Stomach (tissue), 4 donors: ENCODE measurements at regions not wholly inside any gene's neighbourhood (a gene's known extent, or its start where the extent isn't known, plus 50 kb on each side); places are given as distances from the start of the nearest gene placed in this dataset.

ENCODE experiments used
- POLR2A ChIP-seq, 4 donors: fragments of 450-650 bp; IDR thresholded peaks; one replicate each; pipeline ENCODE4 v1.6.1; 2016; ENCODE audit warnings: antibody characterized with exemption in 4 of 4, control low read depth in 2 of 4, mild to moderate bottlenecking in 1 of 4, moderate library complexity in 1 of 4
- POLR2AphosphoS5 ChIP-seq, 3 donors: sonication (generic); formaldehyde crosslinking; IDR thresholded peaks; one replicate each; pipeline ENCODE4 v1.6.1; 2016; ENCODE audit warnings: antibody characterized with exemption in 3 of 3
- TF ChIP-seq, protein P1 (sequence below), 7 experiments: fragments of 450-650 bp in 4 of 7; fragments of 200-600 bp in 3 of 7; sonication (generic) in 3 of 7; IDR thresholded peaks; one replicate each; pipeline ENCODE4 v1.5.1; 2016 to 2019; ENCODE audit warnings: antibody characterized with exemption in 7 of 7, control low read depth in 2 of 7, mild to moderate bottlenecking in 1 of 7

DNA sequence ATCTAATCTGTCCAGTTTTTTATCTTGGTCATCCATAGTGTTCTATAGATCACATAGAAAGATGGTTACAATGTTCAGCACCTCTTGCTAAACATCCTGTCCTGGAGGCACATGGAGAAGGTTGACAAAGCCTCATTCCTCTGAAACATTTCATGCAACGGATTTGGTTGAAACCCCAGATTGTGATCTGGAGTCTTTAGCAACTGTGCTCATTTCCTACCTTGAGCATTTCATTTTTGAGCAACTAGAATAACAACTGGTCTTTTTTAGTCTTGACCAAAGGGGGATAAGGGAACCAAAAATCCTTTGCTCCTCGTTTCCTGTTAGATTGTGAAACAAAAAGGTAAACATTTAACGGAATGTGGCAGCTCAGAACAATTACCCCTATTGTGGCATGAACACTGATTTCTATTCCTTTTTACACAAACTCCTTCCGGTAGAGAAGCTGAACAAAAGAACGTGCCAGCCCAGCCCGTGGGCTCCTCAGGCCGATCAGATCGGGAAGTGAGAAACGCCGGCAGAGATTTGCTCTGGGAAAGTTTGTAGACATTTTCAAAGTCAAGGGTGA, 94.7 kb upstream of the ERRFI1 start:
- TF ChIP-seq, protein P1, sequence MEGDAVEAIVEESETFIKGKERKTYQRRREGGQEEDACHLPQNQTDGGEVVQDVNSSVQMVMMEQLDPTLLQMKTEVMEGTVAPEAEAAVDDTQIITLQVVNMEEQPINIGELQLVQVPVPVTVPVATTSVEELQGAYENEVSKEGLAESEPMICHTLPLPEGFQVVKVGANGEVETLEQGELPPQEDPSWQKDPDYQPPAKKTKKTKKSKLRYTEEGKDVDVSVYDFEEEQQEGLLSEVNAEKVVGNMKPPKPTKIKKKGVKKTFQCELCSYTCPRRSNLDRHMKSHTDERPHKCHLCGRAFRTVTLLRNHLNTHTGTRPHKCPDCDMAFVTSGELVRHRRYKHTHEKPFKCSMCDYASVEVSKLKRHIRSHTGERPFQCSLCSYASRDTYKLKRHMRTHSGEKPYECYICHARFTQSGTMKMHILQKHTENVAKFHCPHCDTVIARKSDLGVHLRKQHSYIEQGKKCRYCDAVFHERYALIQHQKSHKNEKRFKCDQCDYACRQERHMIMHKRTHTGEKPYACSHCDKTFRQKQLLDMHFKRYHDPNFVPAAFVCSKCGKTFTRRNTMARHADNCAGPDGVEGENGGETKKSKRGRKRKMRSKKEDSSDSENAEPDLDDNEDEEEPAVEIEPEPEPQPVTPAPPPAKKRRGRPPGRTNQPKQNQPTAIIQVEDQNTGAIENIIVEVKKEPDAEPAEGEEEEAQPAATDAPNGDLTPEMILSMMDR (IDR thresholded peaks at IDR 0.05): no peak
- TF ChIP-seq POLR2A (IDR thresholded peaks at IDR 0.05) (no peak), POLR2AphosphoS5 (IDR thresholded peaks at IDR 0.05) (no peak)
